ENCODE measurements at regions not wholly inside any gene's neighbourhood (a gene's known extent, or its start where the extent isn't known, plus 50 kb on each side); places are given as distances from the start of the nearest gene placed in this dataset.

DNA sequence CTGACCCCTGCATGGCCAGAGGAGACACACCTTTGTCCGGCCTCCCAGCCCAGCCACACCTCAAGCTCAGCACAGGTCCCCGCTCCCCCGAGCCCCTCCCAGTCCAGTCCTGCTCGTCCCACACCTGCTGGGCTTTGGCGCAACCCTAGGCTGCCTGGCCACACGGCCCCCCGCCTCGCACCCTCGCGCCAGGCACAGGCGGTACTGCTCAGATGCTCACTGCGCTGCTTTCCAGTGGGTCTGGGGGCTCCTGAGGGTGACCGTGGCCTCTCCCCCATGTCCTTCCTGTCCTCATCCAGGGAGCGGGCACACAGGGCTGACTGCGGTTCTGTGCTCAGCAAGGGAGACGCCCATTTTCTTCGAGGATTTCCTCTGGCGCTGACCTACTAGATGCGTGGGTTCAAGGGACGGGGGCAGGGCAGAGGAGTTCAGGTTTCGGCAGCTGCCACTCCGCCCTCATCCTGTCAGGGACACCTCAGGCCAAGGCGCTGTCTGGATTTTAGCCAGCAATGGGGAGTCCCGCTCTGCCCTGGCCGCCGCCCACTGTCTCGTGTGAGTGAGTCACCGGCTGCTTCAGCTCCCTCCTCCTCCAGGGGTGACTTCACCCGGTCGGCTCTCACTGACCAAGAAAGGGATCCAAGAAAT is 118.0 kb upstream of the ZNF469 start:
- TF ChIP-seq CTCF (IDR thresholded peaks at IDR 0.05; ENCODE audit: poor library complexity) (no peak), EZH2 (IDR thresholded peaks at IDR 0.05; ENCODE audit: borderline replicate concordance) (no peak), EZH2phosphoT487 (IDR thresholded peaks at IDR 0.05; ENCODE audit: low read depth, severe bottlenecking, unreplicated experiment) (no peak)

Measured in hepatocyte (in vitro differentiated cells).